Aorta (tissue), 5 donors: ENCODE measurements at regions not wholly inside any gene's neighbourhood (a gene's known extent, or its start where the extent isn't known, plus 50 kb on each side); places are given as distances from the start of the nearest gene placed in this dataset.

Experiments
- ATAC-seq: fragments of 200-7000 bp; cut with Tn5 transposase; one replicate; pipeline ENCODE4 v1.9.1; 2022; ENCODE audit warnings: moderate library complexity; ENCODE audit not compliant: low FRiP score
- DNase-seq, 2 donors: peaks; one replicate each; pipeline ENCODE4 v3.0.0-alpha.2; 2020
- H3K27ac ChIP-seq, 2 donors: one replicate each; pipeline ENCODE4 v1.5.1; 2013; ENCODE audit warnings: low read length in 2 of 2, mild to moderate bottlenecking in 2 of 2, moderate library complexity in 2 of 2, control low read depth in 1 of 2, inconsistent platforms in 1 of 2, low read depth in 1 of 2
- H3K27me3 ChIP-seq, 2 donors: one replicate each; pipeline ENCODE4 v1.6.1; 2013; ENCODE audit warnings: control low read depth in 1 of 2, low read length in 1 of 2, mild to moderate bottlenecking in 1 of 2, moderate library complexity in 1 of 2; ENCODE audit not compliant: insufficient read depth in 2 of 2, control insufficient read depth in 1 of 2
- H3K36me3 ChIP-seq, 2 donors: one replicate each; pipeline ENCODE4 v1.6.1; 2013; ENCODE audit warnings: control low read depth in 1 of 2, low read length in 1 of 2, mild to moderate bottlenecking in 1 of 2; ENCODE audit not compliant: insufficient read depth in 2 of 2, control insufficient read depth in 1 of 2
- H3K4me1 ChIP-seq, 2 donors: one replicate each; pipeline ENCODE4 v1.6.1; 2013; ENCODE audit warnings: low read length in 2 of 2, control low read depth in 1 of 2, mild to moderate bottlenecking in 1 of 2, moderate library complexity in 1 of 2; ENCODE audit not compliant: insufficient read depth in 2 of 2, control insufficient read depth in 1 of 2
- H3K4me3 ChIP-seq, 2 donors: one replicate each; pipeline ENCODE4 v1.5.1; 2013; ENCODE audit warnings: low read length in 2 of 2, control low read depth in 1 of 2, mild to moderate bottlenecking in 1 of 2
- H3K9me3 ChIP-seq: one replicate; pipeline ENCODE4 v1.6.1; 2013; ENCODE audit warnings: mild to moderate bottlenecking, low read length; ENCODE audit not compliant: control insufficient read depth
- WGBS, 2 donors: extraction: QIAGEN DNeasy Blood & Tissue Kit; methylation state at CpG; one replicate each; pipeline ENCODE4 v1.1.7; 2013; 5-methylcytosine and 5-hydroxymethylcytosine counted together
- intact Hi-C, 2 donors: fragments of 100-400 bp; cut with DNase I; formaldehyde crosslinking; loops; one replicate each; pipeline versions ENCODE4 v1.14.2 to v1.15.0; 2022
- donor health status: healthy with polysubstance abuse.
- donor health status: Bipolar disorder and iron deficiency.
- donor health status: DM: no; HTN: no; CAD: no.
- donor health status: DM: no; HTN: no; CAD: no.
- donor health status: DM: yes; HTN: yes; CAD: no.

DNA sequence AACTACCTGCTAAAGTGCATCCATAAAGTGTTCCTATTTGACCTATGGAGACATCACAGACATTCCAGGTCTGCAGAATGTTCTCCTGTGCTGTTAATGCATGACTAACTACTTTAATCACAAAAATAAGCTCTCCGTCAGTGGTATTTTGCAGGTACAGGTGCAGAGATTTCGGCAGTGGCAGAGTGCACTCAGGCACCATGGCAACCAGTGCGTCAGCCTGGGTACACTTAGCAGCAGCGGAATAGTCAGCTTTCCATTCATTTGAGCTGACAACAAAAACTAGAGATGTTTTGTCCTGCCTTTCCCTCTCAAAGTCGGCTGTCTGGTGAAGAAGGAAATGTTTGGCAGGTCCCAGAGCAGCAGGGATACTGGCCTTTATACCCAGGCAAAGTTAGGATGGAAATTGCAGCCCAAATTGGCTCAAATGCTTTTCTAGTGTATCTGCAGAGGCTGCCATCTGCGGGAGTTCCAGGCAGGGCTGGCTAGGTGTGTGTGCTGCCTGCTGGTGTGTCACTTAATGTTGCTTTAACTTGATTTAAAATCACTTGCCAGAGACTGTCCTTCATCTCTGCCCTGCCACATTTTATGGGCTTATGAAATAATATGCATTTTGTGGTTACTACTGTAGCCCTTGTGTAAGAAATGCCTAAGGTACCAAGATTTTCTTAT lies 195.8 kb downstream of the RAP2A start:
- Histone ChIP-seq H3K4me3 (no peak overlapping the region), H3K27me3 (no peaks in the 10 kb centered on the region), H3K4me1 (no peaks in the 10 kb centered on the region), H3K36me3 (no peaks in the 10 kb centered on the region), H3K27ac (no peak overlapping the region), H3K9me3 (peaks cover 4% of the 10 kb centered on the region)
- DNase-seq (no peak), ATAC-seq (no peak)
- intact Hi-C loops: no loop called here
- 66 to 68% methylated on average over 6 of the region's 6 CpGs for WGBS, 2 donors

GRCh38 chr13:97630725-97631124 lies 196.8 kb downstream of the RAP2A start:
- intact Hi-C loops: no loop called here
- no peak for DNase-seq
- WGBS, 2 donors: 93 to 95% methylated on average over 4 of the region's 4 CpGs
- Histone ChIP-seq H3K4me1 (no peaks in the 10 kb centered on the region), H3K27me3 (no peaks in the 10 kb centered on the region), H3K9me3 (peaks cover 4% of the 10 kb centered on the region), H3K27ac (no peak overlapping the region), H3K36me3 (no peaks in the 10 kb centered on the region), H3K4me3 (no peak overlapping the region)
- ATAC-seq: no peak

DNA sequence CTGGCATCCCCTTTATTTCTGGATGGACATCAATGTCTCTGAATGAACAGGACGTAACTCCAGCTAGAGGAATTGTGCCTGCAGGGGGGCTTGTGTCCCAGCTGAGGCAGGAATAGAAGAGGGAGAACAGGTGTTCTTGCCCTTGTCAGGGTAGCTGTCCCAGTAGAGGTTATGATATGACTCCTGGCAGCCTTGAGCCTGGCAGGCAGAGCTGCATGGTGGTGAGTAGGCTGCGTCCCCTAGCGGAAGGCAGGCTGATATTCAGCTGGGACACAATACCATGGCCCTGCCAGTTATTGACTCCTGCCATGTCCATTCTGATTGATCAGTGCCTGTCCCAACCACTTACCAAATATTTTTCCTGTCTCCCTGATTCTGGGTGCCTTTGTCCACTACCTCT lies 197.2 kb downstream of the RAP2A start:
- peaks cover 5% of the 10 kb centered on the region for H3K9me3 ChIP-seq
- 46 to 58% methylated on average over 3 of the region's 3 CpGs for WGBS, 2 donors
- H3K36me3 ChIP-seq: no peaks in the 10 kb centered on the region
- no peaks in the 10 kb centered on the region for H3K27me3 ChIP-seq
- no peak for DNase-seq
- H3K4me1 ChIP-seq: no peaks in the 10 kb centered on the region
- intact Hi-C loops: no loop called here
- ATAC-seq: no peak
- no peak overlapping the region for H3K4me3 ChIP-seq
- H3K27ac ChIP-seq: no peak overlapping the region

DNA sequence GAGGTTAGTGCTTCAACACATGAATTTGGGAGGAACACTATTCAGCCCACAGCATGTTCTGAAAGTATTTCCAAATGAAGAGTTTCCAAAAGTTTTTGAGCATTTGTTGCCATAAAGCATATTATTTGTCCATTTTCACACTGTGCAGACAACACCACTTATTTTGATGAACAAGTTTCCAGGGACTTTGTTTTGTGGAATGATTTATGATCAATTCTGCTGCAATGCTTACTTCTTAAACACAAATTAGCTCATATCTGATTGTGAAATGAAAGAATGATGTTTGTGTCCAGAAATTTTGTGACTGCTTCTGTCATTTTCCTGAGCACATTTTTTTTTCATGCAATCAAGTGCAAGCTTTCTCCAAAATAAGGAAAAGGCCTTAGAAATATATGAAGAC lies 205.3 kb downstream of the RAP2A start:
- H3K27me3 ChIP-seq: no peaks in the 10 kb centered on the region
- H3K4me1 ChIP-seq: no peaks in the 10 kb centered on the region
- H3K27ac ChIP-seq: no peak overlapping the region
- H3K36me3 ChIP-seq: no peaks in the 10 kb centered on the region
- intact Hi-C loops: no loop called here
- H3K9me3 ChIP-seq: peaks cover 2% of the 10 kb centered on the region
- ATAC-seq: no peak
- DNase-seq: no peak
- H3K4me3 ChIP-seq: no peak overlapping the region

DNA sequence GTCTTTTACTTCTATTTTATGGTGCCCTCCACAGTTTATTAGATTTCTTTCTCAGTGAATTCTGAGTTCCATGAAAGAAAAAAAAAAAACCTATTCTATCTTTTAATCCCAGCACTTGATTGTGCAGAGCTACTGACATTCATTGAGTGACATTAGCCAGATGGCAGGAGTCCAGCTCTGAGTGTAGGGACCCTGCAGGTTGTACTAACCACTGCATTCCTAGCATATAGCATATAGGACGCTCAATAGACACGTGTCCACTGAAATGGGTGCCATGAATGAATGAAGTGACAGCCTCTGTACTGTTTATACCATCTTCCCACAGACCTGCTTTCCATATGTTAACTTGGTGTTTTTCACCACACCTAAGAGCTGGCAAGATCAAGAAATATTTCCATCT lies 206.3 kb downstream of the RAP2A start:
- WGBS, 2 donors: 72 to 78% methylated on average over 2 of the region's 2 CpGs
- intact Hi-C loops: no loop called here
- Histone ChIP-seq H3K9me3 (peaks cover 2% of the 10 kb centered on the region), H3K4me3 (no peak overlapping the region), H3K27ac (no peak overlapping the region), H3K36me3 (no peaks in the 10 kb centered on the region), H3K27me3 (no peaks in the 10 kb centered on the region), H3K4me1 (no peaks in the 10 kb centered on the region)
- ATAC-seq (no peak), DNase-seq (no peak)

- intact Hi-C loops: no loop called here
- H3K27me3 ChIP-seq: no peaks in the 10 kb centered on the region
- H3K36me3 ChIP-seq: no peaks in the 10 kb centered on the region
- no peak overlapping the region for H3K27ac ChIP-seq
- ATAC-seq: no peak
- no peaks in the 10 kb centered on the region for H3K4me1 ChIP-seq
- 58 to 65% methylated on average over 14 of the region's 14 CpGs for WGBS, 2 donors
- H3K4me3 ChIP-seq: no peak overlapping the region
- H3K9me3 ChIP-seq: no peaks in the 10 kb centered on the region
- no peak for DNase-seq
Measured at GRCh38 chr13:97648171-97648880, 214.4 kb downstream of the RAP2A start.

GRCh38 chr13:97648881-97649224 lies 214.9 kb downstream of the RAP2A start:
- DNase-seq: no peak
- Histone ChIP-seq H3K27ac (no peak overlapping the region), H3K36me3 (no peaks in the 10 kb centered on the region), H3K4me1 (no peaks in the 10 kb centered on the region), H3K27me3 (no peaks in the 10 kb centered on the region), H3K4me3 (no peak overlapping the region), H3K9me3 (no peaks in the 10 kb centered on the region)
- intact Hi-C loops: no loop called here
- no peak for ATAC-seq

GRCh38 chr13:97653443-97654140 lies 219.6 kb downstream of the RAP2A start:
- WGBS, 2 donors: 77% methylated on average over 17 of the region's 17 CpGs

GRCh38 chr13:97654236-97654635 lies 220.3 kb downstream of the RAP2A start:
- H3K4me1 ChIP-seq: no peaks in the 10 kb centered on the region
- no peaks in the 10 kb centered on the region for H3K36me3 ChIP-seq
- DNase-seq (no peak), ATAC-seq (no peak)
- no peak overlapping the region for H3K4me3 ChIP-seq
- intact Hi-C loops: no loop called here
- H3K27me3 ChIP-seq: no peaks in the 10 kb centered on the region
- no peaks in the 10 kb centered on the region for H3K9me3 ChIP-seq
- no peak overlapping the region for H3K27ac ChIP-seq
- WGBS, 2 donors: 45 to 47% methylated on average over 5 of the region's 5 CpGs

More at GRCh38 chr13:97653443-97654140, 219.6 kb downstream of the RAP2A start:
- DNase-seq (no peak), ATAC-seq (no peak)
- Histone ChIP-seq H3K9me3 (no peaks in the 10 kb centered on the region), H3K4me3 (no peak overlapping the region), H3K27ac (no peak overlapping the region), H3K36me3 (no peaks in the 10 kb centered on the region), H3K27me3 (no peaks in the 10 kb centered on the region), H3K4me1 (no peaks in the 10 kb centered on the region)
- intact Hi-C loops: no loop called here
